T-helper 17 cell (primary cell): ENCODE measurements at regions not wholly inside any gene's neighbourhood (a gene's known extent, or its start where the extent isn't known, plus 50 kb on each side); places are given as distances from the start of the nearest gene placed in this dataset.
"Not testable (repeated sequence)": the region's sequence is repeated elsewhere in the genome, so short reads cannot be mapped to it uniquely, and the experiment has no call there.

Experiments used
- ATAC-seq: fragments of 150-1000 bp; cut with Tn5 transposase; 2 replicates; pipeline ENCODE4 v1.10.0; 2021; ENCODE audit warnings: mild to moderate bottlenecking, moderate library complexity
- DNase-seq, 3 donors: peaks; one replicate each; pipeline versions ENCODE4 v3.0.0 to v3.0.0-alpha.2; 2020 to 2021
- H3K9me3 ChIP-seq: one replicate; pipeline ENCODE4 v1.7.0; 2013; ENCODE audit warnings: low read length, mild to moderate bottlenecking; ENCODE audit not compliant: control insufficient read depth, poor library complexity, severe bottlenecking
- H3K27ac Mint-ChIP-seq: one replicate; pipeline ENCODE4 v1.8.0; 2022; ENCODE audit warnings: mild to moderate bottlenecking, moderate library complexity, mixed read lengths
- H3K27me3 Mint-ChIP-seq: one replicate; pipeline ENCODE4 v1.8.0; 2022; ENCODE audit warnings: mixed read lengths
- H3K36me3 Mint-ChIP-seq: one replicate; pipeline ENCODE4 v1.8.0; 2022; ENCODE audit warnings: low read depth, mixed read lengths
- H3K4me1 Mint-ChIP-seq: one replicate; pipeline ENCODE4 v1.8.0; 2022; ENCODE audit warnings: mild to moderate bottlenecking, mixed read lengths
- H3K4me3 Mint-ChIP-seq: one replicate; pipeline ENCODE4 v1.8.0; 2022; ENCODE audit warnings: mild to moderate bottlenecking, moderate library complexity, mixed read lengths

- not testable (repeated sequence) for H3K4me3 Mint-ChIP-seq, H3K27ac Mint-ChIP-seq, ATAC-seq, H3K4me1 Mint-ChIP-seq, H3K36me3 Mint-ChIP-seq, H3K9me3 ChIP-seq, H3K27me3 Mint-ChIP-seq, DNase-seq
Measured at GRCh38 chr7:75201606-75202079, 109.3 kb downstream of the GTF2IRD2B start.

GRCh38 chr7:75205367-75206085 lies 113.1 kb downstream of the GTF2IRD2B start:
- not testable (repeated sequence) for DNase-seq, H3K27me3 Mint-ChIP-seq, H3K4me1 Mint-ChIP-seq, ATAC-seq, H3K27ac Mint-ChIP-seq, H3K36me3 Mint-ChIP-seq, H3K9me3 ChIP-seq, H3K4me3 Mint-ChIP-seq

GRCh38 chr7:75215460-75215859 lies 123.1 kb downstream of the GTF2IRD2B start:
- H3K4me3 Mint-ChIP-seq, H3K27ac Mint-ChIP-seq, H3K27me3 Mint-ChIP-seq, DNase-seq, H3K4me1 Mint-ChIP-seq, H3K36me3 Mint-ChIP-seq, ATAC-seq, H3K9me3 ChIP-seq: not testable (repeated sequence)

DNA sequence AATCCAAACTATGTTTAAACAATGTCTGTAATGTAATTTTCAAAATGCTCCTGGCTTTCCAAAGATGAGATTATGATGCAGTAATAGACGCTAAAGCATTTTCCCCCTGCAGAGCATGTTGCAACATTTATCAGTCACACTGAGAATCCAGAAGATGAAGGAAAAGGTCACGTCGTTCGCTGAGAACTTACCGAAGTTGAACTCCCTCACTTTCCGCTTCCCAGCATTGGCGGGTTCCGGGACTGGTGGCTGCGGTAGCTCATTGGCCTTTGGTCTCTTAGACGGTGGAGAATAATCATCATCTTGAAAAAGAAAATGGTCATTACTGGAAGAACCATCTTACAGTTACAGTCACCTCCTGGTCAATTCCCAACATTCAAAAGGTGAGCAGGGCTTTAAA lies 124.6 kb downstream of the GTF2IRD2B start:
- not testable (repeated sequence) for H3K27me3 Mint-ChIP-seq, DNase-seq, H3K9me3 ChIP-seq, H3K36me3 Mint-ChIP-seq, H3K4me1 Mint-ChIP-seq, ATAC-seq, H3K4me3 Mint-ChIP-seq, H3K27ac Mint-ChIP-seq

DNA sequence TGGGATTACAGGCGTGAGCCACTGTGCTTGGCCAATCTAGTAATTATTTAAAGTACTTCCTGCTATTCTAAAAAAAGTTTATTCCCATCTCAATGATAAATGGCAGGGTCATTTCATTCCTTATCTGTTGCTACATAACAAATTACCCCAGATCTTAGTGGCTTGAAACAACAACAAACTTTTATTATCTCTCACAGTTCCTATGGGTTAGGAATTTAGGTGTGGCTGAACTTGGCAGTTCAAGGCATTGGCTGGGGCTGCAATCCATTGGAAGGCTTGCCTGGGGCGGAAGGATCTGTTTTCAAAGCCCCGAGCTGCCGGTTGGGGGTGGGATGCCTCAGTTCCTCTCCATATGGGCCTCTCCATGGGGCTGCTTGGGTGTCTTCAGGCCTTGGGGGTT lies 133.7 kb downstream of the GTF2IRD2B start:
- not testable (repeated sequence) for H3K27ac Mint-ChIP-seq, H3K4me3 Mint-ChIP-seq, H3K4me1 Mint-ChIP-seq

GRCh38 chr7:75229558-75229957 lies 137.2 kb downstream of the GTF2IRD2B start:
- not testable (repeated sequence) for DNase-seq, H3K36me3 Mint-ChIP-seq, ATAC-seq, H3K4me1 Mint-ChIP-seq, H3K27me3 Mint-ChIP-seq, H3K9me3 ChIP-seq, H3K27ac Mint-ChIP-seq, H3K4me3 Mint-ChIP-seq

More for the DNA sequence above, 133.7 kb downstream of the GTF2IRD2B start:
- H3K27me3 Mint-ChIP-seq, DNase-seq, ATAC-seq, H3K36me3 Mint-ChIP-seq, H3K9me3 ChIP-seq: not testable (repeated sequence)

DNA sequence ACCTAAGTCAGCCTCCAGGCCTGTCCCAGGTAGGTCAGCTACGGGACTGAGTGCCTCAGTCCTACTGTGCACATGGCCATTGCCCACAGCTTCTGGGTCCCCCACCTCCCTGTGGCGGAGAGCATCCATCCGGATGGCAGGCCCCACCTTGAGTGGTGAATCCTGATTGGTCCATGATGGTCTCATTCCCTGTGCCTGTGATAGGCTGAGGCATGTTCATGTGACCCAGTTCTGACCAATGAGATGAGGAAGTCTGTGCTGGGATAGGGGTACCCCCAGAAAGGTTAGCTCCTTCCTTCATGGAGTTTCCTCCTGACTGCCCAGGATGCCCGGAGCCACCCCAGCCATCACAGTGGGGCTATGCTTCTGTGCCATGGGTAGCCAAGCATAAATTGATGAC lies 138.2 kb downstream of the GTF2IRD2B start:
- not testable (repeated sequence) for H3K36me3 Mint-ChIP-seq, DNase-seq, H3K27me3 Mint-ChIP-seq, H3K4me3 Mint-ChIP-seq, H3K27ac Mint-ChIP-seq, H3K9me3 ChIP-seq, ATAC-seq, H3K4me1 Mint-ChIP-seq

- ATAC-seq, H3K9me3 ChIP-seq, H3K27ac Mint-ChIP-seq, H3K4me3 Mint-ChIP-seq, H3K27me3 Mint-ChIP-seq, DNase-seq, H3K4me1 Mint-ChIP-seq, H3K36me3 Mint-ChIP-seq: not testable (repeated sequence)
Measured at GRCh38 chr7:75235092-75235826, 142.9 kb downstream of the GTF2IRD2B start.

DNA sequence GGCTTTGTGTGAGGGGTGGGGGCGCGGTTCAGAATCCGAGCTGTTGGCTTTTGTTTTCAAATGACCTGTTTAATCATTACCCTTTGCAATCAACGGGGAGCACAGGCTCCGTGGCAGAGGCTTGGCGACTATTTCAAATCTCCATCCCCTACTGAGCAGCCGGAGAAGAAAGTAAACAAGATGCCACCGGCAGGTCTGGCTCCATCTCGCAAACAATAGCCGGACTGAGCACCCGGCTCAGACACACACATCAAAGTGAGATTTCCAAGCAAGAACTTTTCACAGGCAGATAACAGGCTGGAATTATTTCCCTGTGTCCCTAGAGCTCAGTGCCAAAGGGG lies 143.4 kb downstream of the GTF2IRD2B start:
- DNase-seq, H3K4me1 Mint-ChIP-seq, H3K27ac Mint-ChIP-seq, H3K4me3 Mint-ChIP-seq, H3K9me3 ChIP-seq, ATAC-seq, H3K27me3 Mint-ChIP-seq, H3K36me3 Mint-ChIP-seq: not testable (repeated sequence)

DNA sequence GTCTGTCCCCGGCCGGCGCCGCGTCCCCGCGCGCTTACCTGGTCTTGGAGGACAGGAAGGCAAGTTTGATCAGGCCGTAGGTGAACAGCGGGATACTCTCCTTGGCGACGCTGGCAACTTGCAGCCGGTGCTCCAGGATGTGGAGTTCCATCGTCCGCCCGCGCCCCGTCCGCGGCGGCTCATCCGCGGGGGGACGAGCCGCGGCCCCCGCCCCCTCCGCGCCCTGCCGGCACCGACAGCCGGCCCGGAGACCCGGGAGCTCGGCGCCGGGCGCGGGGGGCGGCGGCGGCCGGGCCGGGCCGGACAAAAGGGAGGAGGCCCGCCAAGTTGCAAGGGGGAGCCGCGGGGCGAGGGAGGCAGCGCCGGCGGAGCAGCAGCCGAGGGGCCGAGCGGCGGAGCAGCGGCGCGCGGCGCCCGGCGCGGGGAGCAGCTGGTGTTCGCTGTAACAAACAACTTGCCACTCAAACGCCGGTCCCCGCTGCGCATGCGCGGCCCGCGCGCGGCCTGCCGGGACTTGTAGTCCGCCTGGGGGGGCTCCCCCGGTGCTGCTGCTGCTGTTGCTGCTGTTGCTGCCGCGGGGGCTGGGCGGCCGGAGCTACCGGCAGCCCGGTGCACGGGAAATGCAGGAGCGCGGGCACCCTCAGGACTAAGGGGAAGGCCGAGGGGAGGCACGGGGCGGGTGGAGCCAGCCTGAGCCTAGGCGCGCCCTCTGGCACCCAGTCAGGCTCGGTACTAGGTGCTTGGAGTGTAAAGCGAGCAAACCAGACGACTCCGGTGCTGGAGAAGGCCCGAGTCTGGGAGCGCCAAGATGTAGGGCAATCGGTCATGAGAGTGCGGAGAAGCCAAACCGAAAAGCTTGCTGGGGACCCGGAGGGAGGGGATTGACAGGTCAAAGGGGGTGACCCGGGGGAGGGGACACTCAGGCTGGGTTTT lies 145.1 kb downstream of the GTF2IRD2B start:
- peak in 2 of 3 donors; percentile 22 to 34 for DNase-seq
- H3K36me3 Mint-ChIP-seq, H3K9me3 ChIP-seq, H3K27me3 Mint-ChIP-seq, H3K4me1 Mint-ChIP-seq, H3K27ac Mint-ChIP-seq: not testable (repeated sequence)
- peak; percentile 95 for ATAC-seq
- H3K4me3 Mint-ChIP-seq: peak overlapping the region; percentile 60

- not testable (repeated sequence) for H3K9me3 ChIP-seq, DNase-seq, H3K4me3 Mint-ChIP-seq, H3K27me3 Mint-ChIP-seq, H3K36me3 Mint-ChIP-seq, H3K27ac Mint-ChIP-seq, ATAC-seq, H3K4me1 Mint-ChIP-seq
Measured at GRCh38 chr7:75238309-75238708, 145.9 kb downstream of the GTF2IRD2B start.

DNA sequence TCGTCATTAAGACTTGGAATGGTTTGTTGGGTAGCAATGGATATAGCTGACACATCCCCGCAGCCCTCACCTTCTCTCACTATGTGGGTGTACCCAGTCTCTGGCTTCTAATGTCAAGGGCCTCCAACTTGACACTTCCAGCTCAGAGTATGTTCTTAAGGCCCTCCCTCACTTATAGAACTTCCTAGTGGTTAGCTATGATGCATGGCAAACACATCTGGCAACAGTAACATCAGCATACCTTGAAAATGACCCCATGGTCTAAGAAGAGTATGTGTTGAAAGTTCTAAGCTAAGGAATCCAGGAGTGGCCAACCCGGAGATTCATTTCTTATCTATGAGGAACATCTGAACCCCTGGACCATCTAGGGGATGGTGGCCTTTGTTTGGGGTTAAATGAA lies 151.2 kb downstream of the GTF2IRD2B start:
- not testable (repeated sequence) for H3K27me3 Mint-ChIP-seq, H3K9me3 ChIP-seq, H3K4me3 Mint-ChIP-seq, H3K4me1 Mint-ChIP-seq, DNase-seq, H3K27ac Mint-ChIP-seq, ATAC-seq, H3K36me3 Mint-ChIP-seq

DNA sequence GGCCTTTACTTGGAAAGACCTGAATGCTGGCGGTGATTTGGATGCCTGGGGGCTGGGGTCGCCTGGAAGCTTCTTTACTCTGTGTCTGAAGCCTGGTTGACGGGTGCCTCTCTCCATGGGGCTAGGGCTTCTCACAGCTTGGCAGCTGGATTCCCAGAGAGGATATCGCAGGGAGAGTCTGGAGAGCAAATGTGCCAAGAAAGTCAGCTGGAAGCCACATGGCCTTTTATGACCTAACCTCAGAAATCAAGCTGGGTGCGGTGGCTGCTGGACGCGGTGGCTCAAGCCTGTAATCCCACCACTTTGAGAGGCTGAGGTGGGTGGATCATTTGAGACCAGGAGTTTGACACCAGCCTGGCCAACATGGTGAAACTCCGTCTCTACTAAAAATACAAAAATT lies 147.2 kb upstream of the TRIM73 start:
- not testable (repeated sequence) for ATAC-seq, H3K36me3 Mint-ChIP-seq, H3K27ac Mint-ChIP-seq, H3K4me3 Mint-ChIP-seq, H3K27me3 Mint-ChIP-seq, H3K4me1 Mint-ChIP-seq, H3K9me3 ChIP-seq, DNase-seq
